ENCODE measurements at regions not wholly inside any gene's neighbourhood (a gene's known extent, or its start where the extent isn't known, plus 50 kb on each side); places are given as distances from the start of the nearest gene placed in this dataset.

DNA sequence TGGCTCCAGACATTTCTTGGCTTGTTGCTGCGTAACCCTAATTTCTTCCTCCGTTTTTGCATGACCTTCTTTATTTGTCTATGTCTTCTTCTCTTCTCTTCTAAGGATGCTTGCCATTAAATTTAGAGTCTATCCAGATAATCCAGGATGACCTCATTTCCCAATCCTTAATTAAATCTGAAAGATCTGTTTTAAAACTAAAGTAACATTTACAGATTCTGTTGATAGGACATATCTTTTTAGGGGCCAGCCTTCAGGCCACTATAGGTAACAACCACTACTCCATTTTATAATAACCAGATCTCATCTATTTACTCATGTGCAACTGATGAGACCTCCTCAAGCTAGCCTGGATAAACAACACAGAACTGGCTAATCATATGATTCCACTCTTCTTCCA is 490.5 kb upstream of the SLC10A2 start:
- Histone ChIP-seq H3K27ac (no peak overlapping the region), H3K4me1 (ENCODE audit: low read depth) (no peaks in the 10 kb centered on the region), H3K27me3 (no peaks in the 10 kb centered on the region), H3K9me3 (ENCODE audit: low read depth) (no peaks in the 10 kb centered on the region), H3K4me3 (no peak overlapping the region), H3K36me3 (no peaks in the 10 kb centered on the region)
- no peak for TF ChIP-seq CTCF (IDR thresholded peaks at IDR 0.05; ENCODE audit: low read depth, low read length)
- DNase-seq (ENCODE audit: low read depth in 1 of 2, low spot score in 1 of 2), result no peak

- H3K36me3 ChIP-seq, result no peaks in the 10 kb centered on the region
- no peaks in the 10 kb centered on the region for H3K4me1 ChIP-seq (ENCODE audit: low read depth)
- no peak for DNase-seq (ENCODE audit: low read depth in 1 of 2, low spot score in 1 of 2)
- H3K9me3 ChIP-seq (ENCODE audit: low read depth), result no peaks in the 10 kb centered on the region
- H3K4me3 ChIP-seq, result no peak overlapping the region
- TF ChIP-seq CTCF (IDR thresholded peaks at IDR 0.05; ENCODE audit: low read depth, low read length), result no peak
- no peaks in the 10 kb centered on the region for H3K27me3 ChIP-seq
- H3K27ac ChIP-seq, result no peak overlapping the region
These were observed 481.7 kb upstream of the SLC10A2 start for GRCh38 chr13:103547914-103548313.

DNA sequence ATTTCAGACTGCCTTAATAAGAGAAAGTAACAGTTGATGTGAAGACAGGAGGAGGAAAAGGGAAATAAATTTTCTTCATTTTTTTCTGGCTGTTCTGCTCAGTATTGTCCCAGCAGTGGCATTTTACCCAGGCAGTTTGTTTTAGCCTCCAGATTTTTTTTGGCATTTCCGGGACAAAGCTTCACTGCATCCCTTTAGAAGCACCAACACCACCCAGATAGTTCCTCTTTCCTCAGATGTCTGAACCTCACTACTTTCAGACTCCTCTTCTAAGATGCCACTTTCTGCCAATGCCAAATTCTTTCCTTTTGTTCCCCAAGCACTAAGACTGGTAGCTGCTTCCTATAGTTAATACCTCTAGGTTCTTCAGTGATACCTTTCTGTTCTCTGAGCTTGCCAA is 480.1 kb upstream of the SLC10A2 start:
- H3K9me3 ChIP-seq (ENCODE audit: low read depth), result no peaks in the 10 kb centered on the region
- H3K4me3 ChIP-seq, result no peak overlapping the region
- H3K27ac ChIP-seq, result no peak overlapping the region
- no peak for DNase-seq (ENCODE audit: low read depth in 1 of 2, low spot score in 1 of 2)
- no peaks in the 10 kb centered on the region for H3K36me3 ChIP-seq
- H3K27me3 ChIP-seq, result no peaks in the 10 kb centered on the region
- peaks cover 3% of the 10 kb centered on the region for H3K4me1 ChIP-seq (ENCODE audit: low read depth)
- TF ChIP-seq CTCF (IDR thresholded peaks at IDR 0.05; ENCODE audit: low read depth, low read length), result no peak

DNA sequence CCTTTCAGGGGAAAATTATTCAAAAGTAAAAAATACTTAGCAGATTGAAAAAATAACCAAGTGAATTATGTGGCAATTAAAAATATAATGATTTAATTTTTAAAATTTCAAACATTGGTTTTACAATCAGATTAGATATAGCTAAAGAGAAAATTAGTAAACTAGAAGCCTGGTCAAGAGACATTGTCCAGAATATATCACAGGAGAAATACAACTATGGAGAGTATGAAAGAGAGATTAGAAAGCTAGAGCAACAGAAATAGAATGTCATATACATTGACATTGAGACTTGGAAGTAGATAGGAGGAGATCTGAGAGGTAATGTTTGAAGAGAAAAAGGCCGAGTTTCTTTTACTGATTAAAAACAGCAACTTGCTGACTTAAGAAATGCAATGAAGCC is 476.4 kb upstream of the SLC10A2 start:
- Histone ChIP-seq H3K27ac (no peak overlapping the region), H3K36me3 (no peaks in the 10 kb centered on the region), H3K27me3 (no peaks in the 10 kb centered on the region), H3K4me1 (ENCODE audit: low read depth) (peaks cover 23% of the 10 kb centered on the region), H3K9me3 (ENCODE audit: low read depth) (no peaks in the 10 kb centered on the region), H3K4me3 (no peak overlapping the region)
- TF ChIP-seq CTCF (IDR thresholded peaks at IDR 0.05; ENCODE audit: low read depth, low read length), result no peak
- no peak for DNase-seq (ENCODE audit: low read depth in 1 of 2, low spot score in 1 of 2)

- TF ChIP-seq CTCF (IDR thresholded peaks at IDR 0.05; ENCODE audit: low read depth, low read length), result no peak
- DNase-seq (ENCODE audit: low read depth in 1 of 2, low spot score in 1 of 2), result no peak
- Histone ChIP-seq H3K36me3 (no peaks in the 10 kb centered on the region), H3K9me3 (ENCODE audit: low read depth) (no peaks in the 10 kb centered on the region), H3K4me1 (ENCODE audit: low read depth) (peaks cover 23% of the 10 kb centered on the region), H3K27ac (no peak overlapping the region), H3K27me3 (no peaks in the 10 kb centered on the region), H3K4me3 (no peak overlapping the region)
These were observed 474.2 kb upstream of the SLC10A2 start for GRCh38 chr13:103540382-103540765.

Data from cardiac muscle cell (in vitro differentiated cells and primary cell).